ENCODE measurements at regions not wholly inside any gene's neighbourhood (a gene's known extent, or its start where the extent isn't known, plus 50 kb on each side); places are given as distances from the start of the nearest gene placed in this dataset.

- TF ChIP-seq TRIM25 (IDR thresholded peaks at IDR 0.05; ENCODE audit: borderline replicate concordance), result no peak
These were observed 405.0 kb upstream of the IL12A start (continued) for GRCh38 chr3:159583662-159584061.

- in situ Hi-C loops (cut with MboI) (no loop called here), intact Hi-C loops (cut with micrococcal nuclease) (no loop called here)
- H4K20me1 ChIP-seq (replicated peaks; ENCODE audit: control insufficient read depth, insufficient read depth, low read length), result no peaks in the 10 kb centered on the region
- H3K4me1 ChIP-seq (replicated peaks in 1 of 2; ENCODE audit: control insufficient read depth in 2 of 2, insufficient read depth in 2 of 2, low read length in 2 of 2), result no peaks in the 10 kb centered on the region
- ATAC-seq (no peak), FAIRE-seq (no peak), DNase-seq (ENCODE audit: extremely low read depth in 1 of 4, low spot score in 3 of 4) (no peak)
- H3K4me3 ChIP-seq, result no peak overlapping the region
- no peaks in the 10 kb centered on the region for H3K9me1 ChIP-seq (ENCODE audit: control insufficient read depth, insufficient read depth, low read length)
- H2AFZ ChIP-seq (ENCODE audit: low read depth, low read length), result no peak overlapping the region
- no peaks in the 10 kb centered on the region; the same call in 1 of the 2 replicates for H3K9me3 ChIP-seq (replicated peaks; ENCODE audit: control insufficient read depth, insufficient read depth, low read depth, low read length)
- no peaks in the 10 kb centered on the region for H3K27me3 ChIP-seq (ENCODE audit: control insufficient read depth in 2 of 2, insufficient read depth in 2 of 2, low read length in 2 of 2)
- no peaks in the 10 kb centered on the region for H3K79me2 ChIP-seq (ENCODE audit: control insufficient read depth, insufficient read depth, low read length)
- no peak overlapping the region for H3K27ac ChIP-seq (ENCODE audit: extremely low read depth, low read depth, low read length)
- WGBS (ENCODE audit: insufficient coverage, low coverage, missing lambda C conversion rate), result 0% methylated on average over 3 of the region's 3 CpGs
- ChIA-PET CTCF (ENCODE audit: low intra/inter-chr PET ratio) (no interaction called here), POLR2A (no interaction called here)
- no peak overlapping the region for H3K9ac ChIP-seq (ENCODE audit: insufficient read depth in 1 of 2, low read depth in 2 of 2, low read length in 2 of 2)
- no peaks in the 10 kb centered on the region for H3K36me3 ChIP-seq (ENCODE audit: control insufficient read depth, insufficient read depth, low read length)
- no TSS peak for BruUV-seq (replicated peaks)
- H3K4me2 ChIP-seq (ENCODE audit: insufficient read depth, low read length), result no peak overlapping the region
- TF ChIP-seq KDM5B (IDR thresholded peaks at IDR 0.05; ENCODE audit: insufficient replicate concordance, low read depth, low read length) (no peak), ZNF407 (IDR thresholded peaks at IDR 0.05; ENCODE audit: low read depth) (no peak), GTF2A2 (tag; IDR thresholded peaks at IDR 0.05) (no peak), GABPA (tag; conservative IDR thresholded peaks at IDR 0.05; ENCODE audit: low read depth) (no peak), RHOXF2B (CRISPR knock-in tag; conservative IDR thresholded peaks at IDR 0.05) (no peak), E2F3 (CRISPR knock-in tag; IDR thresholded peaks at IDR 0.05) (no peak), ARHGAP35 (IDR thresholded peaks at IDR 0.05; ENCODE audit: partially characterized antibody) (no peak), ZBTB26 (CRISPR knock-in tag; IDR thresholded peaks at IDR 0.05) (no peak), USF1 (CRISPR knock-in tag; IDR thresholded peaks at IDR 0.05) (no peak)
These were observed 404.2 kb upstream of the IL12A start for GRCh38 chr3:159584421-159584820.
